CD4-positive, alpha-beta memory T cell (primary cell): ENCODE measurements at regions not wholly inside any gene's neighbourhood (a gene's known extent, or its start where the extent isn't known, plus 50 kb on each side); places are given as distances from the start of the nearest gene placed in this dataset.

ENCODE experiments used
- CTCF ChIA-PET: fragments of 350-600 bp; sonication (Branson Sonifier 250); formaldehyde crosslinking; loops from one replicate; lab custom pipeline; 2021; ENCODE audit warnings: inconsistent platforms; ENCODE audit not compliant: partially characterized antibody; lab: Charles Lee
- POLR2A ChIA-PET: fragments of 350-600 bp; sonication (Branson Sonifier 250); formaldehyde crosslinking; loops from one replicate; lab custom pipeline; 2021; ENCODE audit not compliant: partially characterized antibody; lab: Charles Lee
- DNase-seq, 5 donors: peaks; one replicate each; pipeline versions ENCODE4 v3.0.0 to v3.0.0-alpha.2; 2020 to 2022; ENCODE audit warnings: mixed read lengths in 1 of 5
- H3K27ac ChIP-seq: one replicate; pipeline ENCODE4 v1.7.0; 2013; ENCODE audit warnings: low read depth, low read length
- H3K27me3 ChIP-seq: 2 replicates; pipeline ENCODE4 v1.7.0; 2013; ENCODE audit warnings: mild to moderate bottlenecking, low read length, moderate library complexity; ENCODE audit not compliant: insufficient read depth
- H3K36me3 ChIP-seq: 2 replicates; pipeline ENCODE4 v1.7.0; 2013; ENCODE audit warnings: mild to moderate bottlenecking, low read length, moderate library complexity; ENCODE audit not compliant: insufficient read depth
- H3K4me1 ChIP-seq: 2 replicates; pipeline ENCODE4 v1.7.0; 2013; ENCODE audit warnings: mild to moderate bottlenecking, low read length, moderate library complexity; ENCODE audit not compliant: insufficient read depth
- H3K4me3 ChIP-seq, 2 donors: one replicate each; pipeline ENCODE4 v1.7.0; 2013; ENCODE audit warnings: low read length in 2 of 2, mild to moderate bottlenecking in 1 of 2
- H3K9me3 ChIP-seq, 2 donors: one replicate each; pipeline ENCODE4 v1.7.0; 2013; ENCODE audit warnings: low read length in 2 of 2, control low read depth in 1 of 2; ENCODE audit not compliant: control insufficient read depth in 1 of 2
- H3K27ac Mint-ChIP-seq, 7 donors: one replicate each; pipeline ENCODE4 v1.8.0; 2020 to 2021; ENCODE audit warnings: mixed read lengths in 7 of 7, mild to moderate bottlenecking in 6 of 7, inconsistent platforms in 3 of 7, moderate library complexity in 3 of 7
- H3K27me3 Mint-ChIP-seq, 2 donors: one replicate each; pipeline ENCODE4 v1.8.0; 2020 to 2021; ENCODE audit warnings: mixed read lengths in 2 of 2
- H3K36me3 Mint-ChIP-seq, 2 donors: one replicate each; pipeline ENCODE4 v1.8.0; 2020 to 2021; ENCODE audit warnings: mixed read lengths in 2 of 2, inconsistent platforms in 1 of 2, mild to moderate bottlenecking in 1 of 2
- H3K4me1 Mint-ChIP-seq, 4 donors: one replicate each; pipeline ENCODE4 v1.8.0; 2020 to 2021; ENCODE audit warnings: mixed read lengths in 4 of 4, mild to moderate bottlenecking in 1 of 4
- H3K4me3 Mint-ChIP-seq, 8 donors: one replicate each; pipeline ENCODE4 v1.8.0; 2020 to 2021; ENCODE audit warnings: mixed read lengths in 8 of 8, mild to moderate bottlenecking in 7 of 8, moderate library complexity in 6 of 8, inconsistent platforms in 3 of 8
- H3K9me3 Mint-ChIP-seq, 8 donors: one replicate each; pipeline ENCODE4 v1.8.0; 2020 to 2021; ENCODE audit warnings: mixed read lengths in 8 of 8, mild to moderate bottlenecking in 5 of 8, inconsistent platforms in 3 of 8, moderate library complexity in 1 of 8
- intact Hi-C: fragments of 100-400 bp; cut with micrococcal nuclease; formaldehyde crosslinking; loops from one replicate; pipeline ENCODE4 v1.15.1; 2023

DNA sequence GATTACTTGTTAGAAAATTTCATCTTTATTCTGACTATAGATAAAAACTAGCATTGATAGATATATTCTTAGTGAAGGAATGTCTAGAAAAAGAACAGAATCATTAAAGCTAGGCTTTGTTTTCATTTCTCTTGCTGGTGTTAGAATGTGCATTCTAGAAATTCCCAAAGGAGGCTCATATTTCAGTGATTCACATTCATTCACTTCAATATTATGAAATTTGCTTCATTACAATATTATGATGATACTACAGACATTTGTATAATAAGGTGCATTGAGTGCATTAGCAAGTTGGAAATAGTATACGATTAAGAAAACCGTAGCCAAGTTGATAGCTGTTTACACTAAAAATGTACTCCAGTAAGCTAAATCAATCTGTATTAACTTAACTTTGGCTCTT lies 70.7 kb upstream of the MYCBP2 start:
- Mint-ChIP-seq H3K27me3 (peaks cover 3% of the 10 kb centered on the region in 2 donors), H3K36me3 (no peaks in the 10 kb centered on the region), H3K9me3 (peaks cover 0 to 3% (median 0%) of the 10 kb centered on the region in 8 donors), H3K4me3 (no peak overlapping the region), H3K27ac (no peak overlapping the region), H3K4me1 (peaks cover 9 to 13% (median 11%) of the 10 kb centered on the region in 4 donors)
- H3K27ac ChIP-seq: no peak overlapping the region
- peaks cover 12% of the 10 kb centered on the region for H3K4me1 ChIP-seq
- no peaks in the 10 kb centered on the region for H3K9me3 ChIP-seq
- ChIA-PET POLR2A (no interaction called here), CTCF (no interaction called here)
- DNase-seq: no peak
- no peak overlapping the region for H3K4me3 ChIP-seq
- intact Hi-C loops: no loop called here
- H3K27me3 ChIP-seq: no peaks in the 10 kb centered on the region
- H3K36me3 ChIP-seq: no peaks in the 10 kb centered on the region

DNA sequence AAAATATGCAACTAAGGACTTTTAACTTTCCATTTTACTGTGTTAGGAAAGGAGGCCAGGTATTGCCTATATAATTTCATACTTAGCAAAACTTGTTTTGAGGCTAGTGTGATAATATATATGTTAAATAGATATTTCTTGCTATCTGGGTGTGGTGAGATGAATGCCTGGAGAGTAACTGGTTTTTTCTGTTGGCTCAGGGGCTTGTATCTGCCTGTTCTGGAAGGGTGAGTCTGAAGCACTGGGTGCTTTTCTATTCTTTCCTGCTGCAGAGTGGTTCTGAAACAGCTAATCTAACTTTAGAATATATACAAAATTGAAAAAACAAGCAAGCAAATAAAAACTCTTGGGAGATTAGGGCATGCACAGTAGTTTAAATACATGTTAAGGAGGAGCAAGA lies 64.6 kb upstream of the MYCBP2 start:
- CTCF ChIA-PET: interaction anchor here (0.5 to 1.2 kb wide), 3 partner anchors 28 to 87 kb away, joined by 3 read pairs; no protein-coding TSS in a partner anchor
- DNase-seq: no peak
- Histone ChIP-seq H3K9me3 (no peaks in the 10 kb centered on the region), H3K4me1 (peaks cover 12% of the 10 kb centered on the region), H3K36me3 (no peaks in the 10 kb centered on the region), H3K4me3 (no peak overlapping the region), H3K27ac (no peak overlapping the region), H3K27me3 (no peaks in the 10 kb centered on the region)
- Mint-ChIP-seq H3K4me3 (no peak overlapping the region), H3K9me3 (peaks cover 0 to 3% (median 0%) of the 10 kb centered on the region in 8 donors), H3K4me1 (peaks cover 16 to 25% (median 18%) of the 10 kb centered on the region in 4 donors), H3K36me3 (no peaks in the 10 kb centered on the region), H3K27ac (no peak overlapping the region), H3K27me3 (peaks cover 2 to 5% of the 10 kb centered on the region in 2 donors)
- POLR2A ChIA-PET: interaction anchor here (0.6 kb wide), 1 partner anchor 65 kb away, joined by 5 read pairs; no protein-coding TSS in a partner anchor
- intact Hi-C loops: loop anchor here (5.0 kb wide), 1 partner anchor 64 kb away; the partner anchor contains the start of gene MYCBP2

- H3K36me3 Mint-ChIP-seq: no peaks in the 10 kb centered on the region
- peaks cover 2 to 5% of the 10 kb centered on the region in 2 donors for H3K27me3 Mint-ChIP-seq
- no peaks in the 10 kb centered on the region for H3K9me3 ChIP-seq
- H3K4me1 ChIP-seq: peaks cover 12% of the 10 kb centered on the region
- no peak overlapping the region for H3K27ac Mint-ChIP-seq
- H3K27me3 ChIP-seq: no peaks in the 10 kb centered on the region
- H3K36me3 ChIP-seq: no peaks in the 10 kb centered on the region
- no peak overlapping the region for H3K4me3 Mint-ChIP-seq
- DNase-seq: no peak
- no peak overlapping the region for H3K4me3 ChIP-seq
- H3K9me3 Mint-ChIP-seq: peaks cover 0 to 5% (median under 1%) of the 10 kb centered on the region in 8 donors
- intact Hi-C loops: loop anchor here (5.0 kb wide), 1 partner anchor 63 kb away; the partner anchor contains the start of gene MYCBP2
- POLR2A ChIA-PET: no interaction called here
- peaks cover 16 to 25% (median 18%) of the 10 kb centered on the region in 4 donors for H3K4me1 Mint-ChIP-seq
- CTCF ChIA-PET: no interaction called here
- H3K27ac ChIP-seq: no peak overlapping the region
Measured at GRCh38 chr13:77390391-77390790, 63.5 kb upstream of the MYCBP2 start.

DNA sequence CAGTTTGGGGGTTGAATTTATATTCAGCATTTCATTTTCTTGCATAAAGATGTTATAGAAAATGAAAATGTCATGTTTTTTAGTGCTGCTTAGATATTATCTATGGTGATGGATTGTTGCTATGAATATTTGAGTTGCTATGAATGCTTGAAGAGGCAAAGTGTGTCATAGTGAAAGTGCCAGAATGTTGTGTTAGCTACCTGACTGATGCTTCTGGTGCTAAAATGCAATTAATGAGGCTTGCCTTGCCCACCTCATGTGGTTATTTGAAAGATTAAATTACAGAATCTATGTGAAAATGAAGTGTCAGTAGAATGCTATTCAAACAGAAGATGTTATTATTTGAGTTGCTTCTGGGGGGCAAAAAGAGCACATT lies 62.7 kb upstream of the MYCBP2 start:
- Histone ChIP-seq H3K4me3 (no peak overlapping the region), H3K27me3 (no peaks in the 10 kb centered on the region), H3K36me3 (no peaks in the 10 kb centered on the region), H3K4me1 (peaks cover 12% of the 10 kb centered on the region), H3K9me3 (no peaks in the 10 kb centered on the region), H3K27ac (no peak overlapping the region)
- Mint-ChIP-seq H3K9me3 (peaks cover 0 to 5% (median under 1%) of the 10 kb centered on the region in 8 donors), H3K27ac (no peak overlapping the region), H3K4me1 (peaks cover 16 to 25% (median 18%) of the 10 kb centered on the region in 4 donors), H3K36me3 (no peaks in the 10 kb centered on the region), H3K27me3 (peaks cover 2 to 5% of the 10 kb centered on the region in 2 donors), H3K4me3 (no peak overlapping the region)
- ChIA-PET CTCF (no interaction called here), POLR2A (no interaction called here)
- peak in 1 of 5 donors; percentile 22 for DNase-seq
- intact Hi-C loops: no loop called here

GRCh38 chr13:77388944-77389624 lies 62.2 kb upstream of the MYCBP2 start:
- H3K36me3 ChIP-seq: no peaks in the 10 kb centered on the region
- H3K4me1 Mint-ChIP-seq: peaks cover 15 to 25% (median 18%) of the 10 kb centered on the region in 4 donors
- POLR2A ChIA-PET: interaction anchor here (1.0 to 1.1 kb wide), 2 partner anchors 59 to 60 kb away, joined by 3 read pairs; no protein-coding TSS in a partner anchor
- no peak overlapping the region for H3K27ac ChIP-seq
- no peaks in the 10 kb centered on the region for H3K36me3 Mint-ChIP-seq
- CTCF ChIA-PET: no interaction called here
- H3K27ac Mint-ChIP-seq: no peak overlapping the region
- intact Hi-C loops: no loop called here
- no peaks in the 10 kb centered on the region for H3K9me3 ChIP-seq
- H3K27me3 ChIP-seq: no peaks in the 10 kb centered on the region
- DNase-seq: no peak
- no peak overlapping the region for H3K4me3 ChIP-seq
- peaks cover 0 to 5% (median under 1%) of the 10 kb centered on the region in 8 donors for H3K9me3 Mint-ChIP-seq
- H3K4me3 Mint-ChIP-seq: no peak overlapping the region
- H3K27me3 Mint-ChIP-seq: peaks cover 2 to 5% of the 10 kb centered on the region in 2 donors
- H3K4me1 ChIP-seq: peaks cover 12% of the 10 kb centered on the region

- no peaks in the 10 kb centered on the region for H3K9me3 ChIP-seq
- no peaks in the 10 kb centered on the region for H3K4me1 ChIP-seq
- no peaks in the 10 kb centered on the region for H3K36me3 ChIP-seq
- no peak overlapping the region for H3K4me3 ChIP-seq
- no peak overlapping the region for H3K27ac Mint-ChIP-seq
- POLR2A ChIA-PET: no interaction called here
- no peaks in the 10 kb centered on the region for H3K27me3 ChIP-seq
- H3K36me3 Mint-ChIP-seq: no peaks in the 10 kb centered on the region
- H3K9me3 Mint-ChIP-seq: peaks cover 0 to 5% (median under 1%) of the 10 kb centered on the region in 8 donors
- H3K27ac ChIP-seq: no peak overlapping the region
- intact Hi-C loops: no loop called here
- CTCF ChIA-PET: no interaction called here
- H3K27me3 Mint-ChIP-seq: peaks cover 2 to 5% of the 10 kb centered on the region in 2 donors
- H3K4me3 Mint-ChIP-seq: no peak overlapping the region
- no peak for DNase-seq
- H3K4me1 Mint-ChIP-seq: peaks cover 4 to 16% (median 7%) of the 10 kb centered on the region in 4 donors
Measured at GRCh38 chr13:77387607-77388200, 60.8 kb upstream of the MYCBP2 start.

DNA sequence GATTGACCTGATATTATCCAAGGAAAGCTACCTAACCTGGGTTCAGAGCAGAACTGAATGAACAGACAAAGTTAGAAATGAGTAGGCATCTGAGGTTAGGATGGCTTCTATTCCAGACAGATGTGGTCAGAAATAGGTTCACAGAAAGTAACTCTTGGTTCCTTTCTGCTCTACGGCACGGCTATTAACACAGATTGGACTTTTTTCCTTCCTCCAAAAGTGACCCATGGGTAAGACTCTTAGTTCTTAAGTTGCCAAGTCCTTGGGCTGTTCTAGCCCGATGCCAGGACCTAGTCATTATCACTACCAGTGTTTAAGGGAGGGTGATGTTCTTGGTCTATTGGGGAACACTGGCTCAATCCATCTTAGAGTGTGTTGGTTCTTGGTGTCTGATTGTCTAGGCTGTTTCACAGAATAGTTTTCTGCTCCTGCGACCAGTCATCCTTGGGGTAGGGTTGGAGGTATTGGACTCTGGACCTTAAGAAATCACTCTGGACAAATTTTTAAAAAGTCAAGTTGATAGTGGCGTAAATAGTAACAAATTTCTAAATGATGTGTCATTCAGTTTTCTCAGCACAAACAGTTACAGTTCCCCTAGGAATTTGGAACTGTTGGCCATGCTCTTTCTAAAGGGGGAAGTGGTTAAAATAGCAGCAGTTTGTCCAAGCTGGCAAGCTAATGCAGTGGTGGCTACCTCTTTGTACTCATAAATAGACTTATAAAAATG lies 60.1 kb upstream of the MYCBP2 start:
- Histone ChIP-seq H3K4me3 (no peak overlapping the region), H3K27me3 (no peaks in the 10 kb centered on the region), H3K36me3 (no peaks in the 10 kb centered on the region), H3K9me3 (no peaks in the 10 kb centered on the region), H3K27ac (no peak overlapping the region), H3K4me1 (no peaks in the 10 kb centered on the region)
- no peak for DNase-seq
- no peaks in the 10 kb centered on the region for H3K36me3 Mint-ChIP-seq
- H3K4me1 Mint-ChIP-seq: peaks cover 4 to 15% (median 7%) of the 10 kb centered on the region in 4 donors
- H3K4me3 Mint-ChIP-seq: no peak overlapping the region
- H3K27ac Mint-ChIP-seq: no peak overlapping the region
- peaks cover 2 to 5% of the 10 kb centered on the region in 2 donors for H3K27me3 Mint-ChIP-seq
- POLR2A ChIA-PET: no interaction called here
- H3K9me3 Mint-ChIP-seq: peaks cover 0 to 5% (median under 1%) of the 10 kb centered on the region in 8 donors
- CTCF ChIA-PET: no interaction called here
- intact Hi-C loops: no loop called here
